HUES48 (cell line): ENCODE measurements at regions not wholly inside any gene's neighbourhood (a gene's known extent, or its start where the extent isn't known, plus 50 kb on each side); places are given as distances from the start of the nearest gene placed in this dataset.

Source experiments
- H3K27ac ChIP-seq: one replicate; pipeline ENCODE4 v1.7.0; 2013; ENCODE audit warnings: low read depth, low read length, inconsistent platforms
- H3K27me3 ChIP-seq: 2 replicates; pipeline ENCODE4 v1.6.1; 2013; ENCODE audit warnings: mild to moderate bottlenecking, low read length; ENCODE audit not compliant: control insufficient read depth, insufficient read depth
- H3K36me3 ChIP-seq: 2 replicates; pipeline ENCODE4 v1.6.1; 2013; ENCODE audit warnings: low read length; ENCODE audit not compliant: control insufficient read depth, insufficient read depth
- H3K4me1 ChIP-seq: 2 replicates; pipeline ENCODE4 v1.6.1; 2013; ENCODE audit warnings: mild to moderate bottlenecking, low read length; ENCODE audit not compliant: control insufficient read depth, insufficient read depth
- H3K4me3 ChIP-seq: 2 replicates; pipeline ENCODE4 v1.5.1; 2013; ENCODE audit warnings: mild to moderate bottlenecking, low read depth, low read length
- H3K9ac ChIP-seq: 2 replicates; pipeline ENCODE4 v1.6.1; 2013; ENCODE audit warnings: mild to moderate bottlenecking, low read depth, low read length, moderate library complexity
- H3K9me3 ChIP-seq: 2 replicates; pipeline ENCODE4 v1.6.1; 2013; ENCODE audit warnings: low read length; ENCODE audit not compliant: control insufficient read depth, insufficient read depth

DNA sequence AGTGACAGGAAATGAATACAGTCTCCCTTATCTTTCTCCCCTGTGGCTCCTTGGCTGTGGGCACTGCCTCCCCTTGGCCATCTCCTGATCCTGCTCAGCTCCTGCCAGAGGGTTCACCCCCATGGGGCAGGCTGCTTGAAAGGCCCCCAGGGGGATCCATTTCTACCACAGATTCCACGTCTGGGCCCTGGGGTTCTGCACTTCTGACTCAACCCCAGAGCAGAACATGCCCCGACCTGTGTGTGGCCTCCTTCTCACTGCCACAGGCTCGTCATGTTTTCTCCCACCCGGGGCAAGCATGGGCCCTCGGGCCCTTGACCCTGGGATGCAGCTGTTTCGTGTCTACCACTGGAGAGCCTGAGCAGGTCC, 122.2 kb downstream of the ACKR3 start:
- no peaks in the 10 kb centered on the region for H3K9me3 ChIP-seq
- no peaks in the 10 kb centered on the region for H3K27me3 ChIP-seq
- no peak overlapping the region for H3K4me3 ChIP-seq
- H3K4me1 ChIP-seq: no peaks in the 10 kb centered on the region
- H3K9ac ChIP-seq: no peak overlapping the region
- no peak overlapping the region for H3K27ac ChIP-seq
- no peaks in the 10 kb centered on the region for H3K36me3 ChIP-seq

DNA sequence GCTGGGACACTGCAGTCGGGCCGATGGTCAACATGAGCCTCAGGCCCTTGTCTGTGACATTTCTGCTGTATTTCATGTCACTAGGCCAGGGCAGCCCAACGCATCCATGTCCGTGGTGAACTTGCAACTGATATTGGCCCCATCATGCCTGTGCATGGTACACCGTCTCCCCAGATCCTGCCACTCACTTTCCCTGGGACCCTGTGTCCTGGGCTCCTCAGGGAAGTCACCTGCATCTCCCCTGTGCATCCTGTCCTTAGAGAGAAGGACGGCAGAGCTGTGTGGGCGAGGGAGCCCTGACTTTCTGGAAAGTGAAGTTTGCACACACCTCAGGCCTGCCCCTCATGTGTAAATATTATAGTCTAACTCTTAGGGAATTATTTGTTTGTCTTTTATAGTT, 123.3 kb downstream of the ACKR3 start:
- H3K4me1 ChIP-seq: no peaks in the 10 kb centered on the region
- no peak overlapping the region for H3K4me3 ChIP-seq
- no peaks in the 10 kb centered on the region for H3K36me3 ChIP-seq
- H3K9ac ChIP-seq: no peak overlapping the region
- no peak overlapping the region for H3K27ac ChIP-seq
- H3K9me3 ChIP-seq: no peaks in the 10 kb centered on the region
- no peaks in the 10 kb centered on the region for H3K27me3 ChIP-seq

DNA sequence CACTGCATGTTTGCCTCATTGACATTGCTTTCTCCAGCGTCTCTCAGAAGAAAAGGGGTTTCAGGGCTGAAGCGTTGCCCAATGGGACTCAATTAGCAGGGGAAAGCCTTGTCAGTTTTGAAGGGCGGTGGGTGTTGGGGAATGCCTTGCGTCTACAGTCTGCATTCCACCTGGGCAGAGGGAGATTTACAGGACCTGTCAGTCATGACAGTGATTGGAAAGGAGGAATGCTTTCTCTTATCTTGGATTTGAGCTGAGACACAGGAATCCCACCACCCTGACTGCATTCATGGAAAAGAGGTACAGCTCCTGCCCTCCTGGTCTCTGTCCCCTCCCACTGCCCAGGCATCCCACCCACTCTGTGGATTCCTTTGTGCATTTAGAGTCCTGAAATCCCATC, 123.9 kb downstream of the ACKR3 start:
- no peaks in the 10 kb centered on the region for H3K9me3 ChIP-seq
- H3K4me3 ChIP-seq: no peak overlapping the region
- no peak overlapping the region for H3K9ac ChIP-seq
- H3K36me3 ChIP-seq: no peaks in the 10 kb centered on the region
- H3K27me3 ChIP-seq: no peaks in the 10 kb centered on the region
- no peaks in the 10 kb centered on the region for H3K4me1 ChIP-seq
- H3K27ac ChIP-seq: no peak overlapping the region

DNA sequence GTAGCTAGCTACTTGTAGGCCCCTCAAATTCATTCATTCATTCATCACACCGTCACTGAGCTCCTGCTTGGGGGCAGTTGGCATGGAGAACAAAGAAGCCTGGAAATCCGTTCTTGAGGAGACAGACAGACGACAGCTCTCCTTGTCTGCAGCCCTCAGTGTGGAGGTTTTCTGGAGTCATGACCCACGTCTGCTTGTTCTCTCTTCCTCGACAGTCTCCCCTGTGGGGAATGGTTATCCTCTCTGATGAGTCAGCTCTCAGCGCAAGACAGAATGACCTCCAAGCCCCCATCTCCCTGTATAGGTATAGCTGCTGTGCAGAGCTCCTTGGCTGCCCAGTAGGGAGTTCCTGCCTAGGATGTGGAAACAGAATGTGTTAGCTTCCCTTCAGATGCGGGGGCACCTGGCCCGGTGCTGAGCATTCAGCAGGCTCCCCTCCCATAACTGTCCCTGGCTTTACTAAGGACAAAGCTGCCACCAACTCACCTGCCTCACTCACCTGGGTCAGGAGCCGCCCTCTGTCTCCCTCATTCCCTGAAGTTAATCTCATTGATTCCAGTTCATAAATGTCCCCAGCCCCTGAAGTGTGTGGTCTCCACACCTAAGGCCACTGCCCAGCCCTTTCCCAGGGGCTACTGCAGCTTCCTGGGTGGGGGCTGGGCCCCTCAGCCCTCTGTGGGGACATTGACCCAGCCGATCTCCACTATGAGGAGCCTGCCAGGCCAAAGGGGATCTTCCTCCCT, 124.7 kb downstream of the ACKR3 start:
- Histone ChIP-seq H3K4me1 (no peaks in the 10 kb centered on the region), H3K36me3 (no peaks in the 10 kb centered on the region), H3K27ac (no peak overlapping the region), H3K9me3 (no peaks in the 10 kb centered on the region), H3K27me3 (no peaks in the 10 kb centered on the region), H3K4me3 (no peak overlapping the region), H3K9ac (no peak overlapping the region)

DNA sequence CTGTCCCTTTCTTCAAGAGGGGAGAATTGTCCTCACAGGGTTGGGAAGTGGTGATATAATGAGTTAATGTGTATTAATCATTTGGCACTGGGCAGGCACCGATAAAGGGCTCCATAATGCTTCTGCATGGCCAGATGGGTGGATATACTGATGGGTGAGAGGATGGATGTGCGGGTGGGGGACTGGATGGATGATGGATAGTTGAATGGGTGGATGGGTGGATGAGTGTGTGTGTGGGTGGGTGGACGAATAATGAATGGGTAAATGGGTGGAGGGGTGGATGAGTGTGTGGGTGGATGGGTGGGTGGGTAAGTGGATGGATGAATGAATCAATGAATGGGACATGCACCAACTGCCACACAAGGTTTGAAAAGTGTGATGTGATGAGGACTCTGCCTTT, 127.2 kb downstream of the ACKR3 start:
- no peak overlapping the region for H3K9ac ChIP-seq
- H3K4me3 ChIP-seq: no peak overlapping the region
- no peaks in the 10 kb centered on the region for H3K27me3 ChIP-seq
- no peaks in the 10 kb centered on the region for H3K9me3 ChIP-seq
- no peaks in the 10 kb centered on the region for H3K36me3 ChIP-seq
- no peaks in the 10 kb centered on the region for H3K4me1 ChIP-seq
- no peak overlapping the region for H3K27ac ChIP-seq

DNA sequence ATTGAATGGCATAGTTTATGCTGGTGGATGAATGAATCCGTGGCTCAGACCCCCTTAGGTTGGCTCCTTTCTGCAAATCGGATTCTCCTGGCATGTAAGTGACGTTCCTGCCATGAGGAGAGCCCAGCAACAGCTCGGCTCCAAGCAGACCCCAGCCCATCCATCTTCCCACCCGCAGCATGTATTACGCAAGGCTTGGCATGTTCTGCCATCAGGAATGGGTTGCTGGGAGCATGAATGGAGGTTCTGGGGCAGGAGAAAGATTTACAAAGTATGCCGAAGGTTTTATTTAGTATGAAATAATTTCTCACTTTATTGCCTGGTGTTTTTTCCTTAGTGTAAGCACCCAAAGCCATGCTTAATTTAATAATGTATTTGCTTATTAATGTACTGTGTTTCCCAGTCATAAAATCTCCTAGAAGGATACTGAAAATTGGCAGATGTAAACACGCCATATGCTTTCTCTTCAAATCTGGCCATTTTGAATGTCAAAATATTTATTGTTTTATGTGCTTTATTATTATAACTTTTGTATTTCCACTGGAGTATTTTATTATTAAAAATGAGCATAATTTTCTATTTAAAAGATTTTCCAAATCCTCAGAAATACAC, 128.5 kb downstream of the ACKR3 start:
- Histone ChIP-seq H3K27me3 (no peaks in the 10 kb centered on the region), H3K27ac (no peak overlapping the region), H3K9me3 (no peaks in the 10 kb centered on the region), H3K4me1 (no peaks in the 10 kb centered on the region), H3K4me3 (no peak overlapping the region), H3K9ac (no peak overlapping the region), H3K36me3 (no peaks in the 10 kb centered on the region)

DNA sequence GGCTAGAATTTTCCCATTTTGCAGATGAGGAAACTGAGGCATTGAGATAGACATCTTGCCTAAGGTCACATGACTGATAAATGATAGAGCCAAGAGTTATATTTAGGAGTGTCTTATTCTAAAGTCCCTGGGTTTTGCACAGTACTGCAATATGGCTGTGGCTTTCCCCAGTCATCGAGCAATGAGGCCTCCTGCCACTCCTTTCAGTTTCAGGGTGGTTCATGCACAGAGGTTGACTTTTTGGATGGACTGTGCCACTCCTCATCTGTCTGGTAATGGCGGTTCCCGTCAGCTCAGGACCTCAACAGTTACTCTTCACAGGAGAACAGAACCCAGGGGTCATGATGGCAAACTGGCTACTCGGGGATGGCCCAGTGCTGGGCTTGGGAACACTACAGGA, 131.1 kb downstream of the ACKR3 start:
- Histone ChIP-seq H3K27ac (no peak overlapping the region), H3K4me3 (no peak overlapping the region), H3K9me3 (no peaks in the 10 kb centered on the region), H3K27me3 (no peaks in the 10 kb centered on the region), H3K4me1 (no peaks in the 10 kb centered on the region), H3K36me3 (no peaks in the 10 kb centered on the region), H3K9ac (no peak overlapping the region)

DNA sequence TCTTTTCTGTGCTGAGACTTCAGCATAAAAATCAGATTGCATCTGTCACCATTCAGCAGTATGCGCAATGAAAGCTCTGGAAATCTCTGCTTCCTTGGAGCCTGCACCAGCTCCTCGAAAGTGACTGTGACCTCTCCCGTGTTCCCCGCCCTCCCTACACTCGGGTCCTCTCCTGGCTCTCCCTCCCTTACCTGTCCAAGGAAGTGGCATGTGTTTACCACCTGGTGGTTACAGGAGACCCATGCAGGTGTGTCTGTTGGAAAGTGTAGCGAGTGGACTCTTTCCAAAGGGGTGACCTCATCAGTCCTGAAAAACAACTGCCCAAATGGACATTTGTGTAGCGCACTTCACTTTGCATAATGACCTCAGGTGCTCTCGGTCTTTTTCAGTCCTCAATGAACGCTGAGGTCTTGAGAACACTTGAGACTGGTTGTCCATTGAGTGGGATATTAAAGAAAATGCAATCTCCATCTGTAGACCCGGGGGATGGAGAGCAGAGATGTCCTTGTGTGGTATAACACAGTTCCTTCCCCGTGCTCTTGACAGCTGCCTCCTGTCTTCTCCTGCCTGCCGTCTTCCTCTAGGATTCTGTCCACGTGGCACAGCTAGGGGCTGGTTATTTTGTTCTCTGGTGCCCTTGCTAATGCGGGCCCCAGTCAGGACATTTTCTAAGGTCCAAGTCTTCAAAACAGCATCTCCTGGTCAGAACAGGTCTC, 133.2 kb downstream of the ACKR3 start:
- Histone ChIP-seq H3K9ac (no peak overlapping the region), H3K27ac (no peak overlapping the region), H3K9me3 (no peaks in the 10 kb centered on the region), H3K27me3 (no peaks in the 10 kb centered on the region), H3K4me3 (no peak overlapping the region), H3K4me1 (no peaks in the 10 kb centered on the region), H3K36me3 (no peaks in the 10 kb centered on the region)

DNA sequence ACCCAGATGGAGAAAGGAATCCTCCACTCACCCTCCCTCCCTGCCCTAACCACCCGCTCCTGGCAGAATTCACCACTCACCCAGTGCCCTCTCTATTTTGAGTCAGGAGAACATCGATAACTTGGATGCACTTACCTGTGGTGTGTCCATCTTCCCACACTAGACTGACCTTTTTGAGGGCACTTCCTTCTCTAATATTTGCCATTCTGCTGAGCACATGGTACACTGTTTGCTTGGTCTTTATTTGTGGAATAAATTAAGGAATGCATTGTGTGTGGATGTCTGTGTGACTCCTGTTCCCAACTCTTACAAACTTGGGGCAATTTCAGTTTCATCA, 133.7 kb downstream of the ACKR3 start:
- Histone ChIP-seq H3K27me3 (no peaks in the 10 kb centered on the region), H3K4me1 (no peaks in the 10 kb centered on the region), H3K9me3 (no peaks in the 10 kb centered on the region), H3K4me3 (no peak overlapping the region), H3K9ac (no peak overlapping the region), H3K36me3 (no peaks in the 10 kb centered on the region), H3K27ac (no peak overlapping the region)

DNA sequence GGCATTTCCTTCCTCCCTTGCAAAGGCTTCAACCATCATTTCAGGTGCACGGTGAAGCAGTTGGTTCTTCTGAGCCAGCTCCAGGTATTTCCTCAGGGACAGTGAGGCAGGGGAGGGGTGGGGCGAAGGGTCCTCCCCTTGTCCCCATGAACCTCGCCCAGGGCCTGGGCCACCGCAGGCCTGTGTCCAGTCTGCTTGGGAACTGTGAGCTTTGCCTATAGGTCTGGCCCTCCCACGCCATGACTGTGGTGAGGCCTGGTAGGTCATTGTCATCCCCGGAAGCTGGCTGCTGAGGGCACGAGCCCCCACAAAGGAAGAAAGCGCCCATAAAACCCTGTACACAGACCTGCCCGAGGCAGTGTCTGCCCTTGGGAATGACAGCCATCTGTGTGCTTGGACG, 134.3 kb downstream of the ACKR3 start:
- H3K4me3 ChIP-seq: no peak overlapping the region
- no peak overlapping the region for H3K27ac ChIP-seq

DNA sequence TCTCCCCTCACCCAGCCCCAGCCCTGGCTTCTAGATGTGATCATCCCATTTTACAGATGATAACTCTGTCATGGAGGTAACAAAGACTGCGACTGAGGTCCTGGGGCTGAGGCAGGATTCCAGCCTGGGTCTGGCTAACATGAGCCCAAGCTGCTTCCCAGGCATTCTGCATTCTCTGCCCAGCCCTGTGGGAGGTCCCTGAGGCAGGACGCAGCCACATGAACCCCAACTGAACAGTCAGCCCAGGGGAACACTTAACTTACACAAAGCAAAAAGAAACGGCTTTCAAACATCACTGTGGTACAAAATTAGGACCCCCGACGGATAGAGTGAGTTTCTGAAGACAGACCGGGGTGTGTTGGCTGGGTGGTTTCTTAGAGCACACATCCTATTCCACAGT, 135.3 kb downstream of the ACKR3 start:
- H3K4me1 ChIP-seq: no peaks in the 10 kb centered on the region
- no peak overlapping the region for H3K27ac ChIP-seq
- H3K36me3 ChIP-seq: no peaks in the 10 kb centered on the region
- H3K9ac ChIP-seq: no peak overlapping the region
- no peaks in the 10 kb centered on the region for H3K9me3 ChIP-seq
- H3K27me3 ChIP-seq: no peaks in the 10 kb centered on the region
- no peak overlapping the region for H3K4me3 ChIP-seq

More for the DNA sequence above, 134.3 kb downstream of the ACKR3 start:
- H3K27me3 ChIP-seq: no peaks in the 10 kb centered on the region
- no peaks in the 10 kb centered on the region for H3K4me1 ChIP-seq
- no peak overlapping the region for H3K9ac ChIP-seq
- no peaks in the 10 kb centered on the region for H3K9me3 ChIP-seq
- no peaks in the 10 kb centered on the region for H3K36me3 ChIP-seq
